ENCODE measurements at regions not wholly inside any gene's neighbourhood (a gene's known extent, or its start where the extent isn't known, plus 50 kb on each side); places are given as distances from the start of the nearest gene placed in this dataset.

DNA sequence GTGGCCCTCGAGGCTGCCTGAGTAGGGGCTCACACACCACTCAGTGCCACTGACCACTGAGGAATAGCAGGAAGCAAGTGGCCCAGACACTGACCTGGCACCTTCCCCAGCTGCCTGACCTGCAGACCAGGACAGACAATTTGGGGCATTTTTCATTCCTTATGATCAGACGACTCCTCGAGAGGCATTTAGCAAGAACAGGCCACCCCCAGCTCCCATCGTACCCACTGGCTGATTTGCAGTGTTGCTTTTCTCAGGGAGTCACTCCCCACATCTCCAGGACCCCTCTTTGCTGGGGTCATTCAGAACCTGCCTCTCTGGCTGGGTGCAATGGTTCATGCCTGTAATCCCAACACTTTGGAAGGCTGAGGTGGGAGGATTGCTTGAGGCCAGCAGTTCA, 185.7 kb downstream of the HAUS1 start:
- H3K9me3 ChIP-seq = no peaks in the 10 kb centered on the region
- H3K4me3 ChIP-seq (ENCODE audit: low read depth, low read length) = no peak overlapping the region
- H3K4me1 ChIP-seq = no peaks in the 10 kb centered on the region
- H3K36me3 ChIP-seq = no peaks in the 10 kb centered on the region
- no peak for DNase-seq
- TF ChIP-seq, protein P1, sequence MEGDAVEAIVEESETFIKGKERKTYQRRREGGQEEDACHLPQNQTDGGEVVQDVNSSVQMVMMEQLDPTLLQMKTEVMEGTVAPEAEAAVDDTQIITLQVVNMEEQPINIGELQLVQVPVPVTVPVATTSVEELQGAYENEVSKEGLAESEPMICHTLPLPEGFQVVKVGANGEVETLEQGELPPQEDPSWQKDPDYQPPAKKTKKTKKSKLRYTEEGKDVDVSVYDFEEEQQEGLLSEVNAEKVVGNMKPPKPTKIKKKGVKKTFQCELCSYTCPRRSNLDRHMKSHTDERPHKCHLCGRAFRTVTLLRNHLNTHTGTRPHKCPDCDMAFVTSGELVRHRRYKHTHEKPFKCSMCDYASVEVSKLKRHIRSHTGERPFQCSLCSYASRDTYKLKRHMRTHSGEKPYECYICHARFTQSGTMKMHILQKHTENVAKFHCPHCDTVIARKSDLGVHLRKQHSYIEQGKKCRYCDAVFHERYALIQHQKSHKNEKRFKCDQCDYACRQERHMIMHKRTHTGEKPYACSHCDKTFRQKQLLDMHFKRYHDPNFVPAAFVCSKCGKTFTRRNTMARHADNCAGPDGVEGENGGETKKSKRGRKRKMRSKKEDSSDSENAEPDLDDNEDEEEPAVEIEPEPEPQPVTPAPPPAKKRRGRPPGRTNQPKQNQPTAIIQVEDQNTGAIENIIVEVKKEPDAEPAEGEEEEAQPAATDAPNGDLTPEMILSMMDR (IDR thresholded peaks at IDR 0.05; ENCODE audit: low read depth, low read length) = no peak
- H3K27me3 ChIP-seq = no peaks in the 10 kb centered on the region

DNA sequence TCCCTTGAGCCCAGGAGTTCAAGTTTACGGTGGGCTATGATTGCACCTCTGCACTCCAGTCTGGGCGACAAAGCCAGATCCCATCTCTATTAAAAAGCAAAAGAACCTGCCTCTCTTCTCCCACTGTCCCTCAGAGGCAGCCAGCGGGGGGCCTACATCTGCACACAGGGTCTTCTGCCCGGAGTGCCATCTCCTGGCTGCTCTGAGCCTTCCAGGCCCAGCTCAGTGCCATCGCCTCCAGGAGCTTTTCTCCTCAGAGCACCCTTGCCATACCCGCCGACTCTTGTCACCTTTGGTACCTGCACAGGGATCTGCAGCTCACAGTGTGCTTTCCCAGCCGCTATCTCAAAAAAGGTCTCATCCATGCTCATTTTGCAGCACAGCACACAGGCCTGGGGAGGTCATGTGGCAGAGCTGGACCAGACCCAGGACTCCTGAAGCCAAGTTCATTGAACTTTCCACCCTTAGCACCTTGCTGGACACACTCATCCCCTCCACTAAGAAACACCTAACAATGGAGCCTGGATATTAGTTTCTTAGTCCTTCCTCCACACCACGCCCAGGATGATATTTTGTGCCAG, 186.3 kb downstream of the HAUS1 start:
- H3K9me3 ChIP-seq = no peaks in the 10 kb centered on the region
- no peaks in the 10 kb centered on the region for H3K36me3 ChIP-seq
- TF ChIP-seq, protein P1 (IDR thresholded peaks at IDR 0.05; ENCODE audit: low read depth, low read length) = no peak
- DNase-seq = no peak
- H3K27me3 ChIP-seq = no peaks in the 10 kb centered on the region
- no peaks in the 10 kb centered on the region for H3K4me1 ChIP-seq
- H3K4me3 ChIP-seq (ENCODE audit: low read depth, low read length) = no peak overlapping the region

DNA sequence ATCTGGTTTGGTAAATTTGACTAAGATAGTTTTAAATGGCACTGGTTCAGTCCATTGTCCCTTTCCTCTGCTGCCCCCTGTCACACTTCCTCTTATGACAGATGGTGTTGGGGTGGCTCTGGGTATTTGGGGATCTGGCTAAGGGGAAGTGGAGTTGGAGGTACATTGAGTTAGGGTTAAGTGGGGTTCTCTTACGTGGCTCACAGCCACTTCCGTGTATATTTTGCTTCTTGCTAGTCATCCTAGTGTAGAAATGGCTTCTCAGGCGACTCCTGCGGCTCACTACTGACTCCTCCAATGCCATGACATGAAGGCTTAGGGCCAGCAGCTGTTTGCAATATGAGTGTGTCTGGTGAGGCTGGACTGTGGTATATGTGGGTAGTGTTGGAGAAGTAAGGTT, 187.0 kb downstream of the HAUS1 start:
- Histone ChIP-seq H3K4me3 (ENCODE audit: low read depth, low read length) (no peak overlapping the region), H3K4me1 (no peaks in the 10 kb centered on the region), H3K9me3 (no peaks in the 10 kb centered on the region), H3K36me3 (no peaks in the 10 kb centered on the region), H3K27me3 (no peaks in the 10 kb centered on the region)
- no peak for DNase-seq
- TF ChIP-seq, protein P1 (IDR thresholded peaks at IDR 0.05; ENCODE audit: low read depth, low read length) = no peak

DNA sequence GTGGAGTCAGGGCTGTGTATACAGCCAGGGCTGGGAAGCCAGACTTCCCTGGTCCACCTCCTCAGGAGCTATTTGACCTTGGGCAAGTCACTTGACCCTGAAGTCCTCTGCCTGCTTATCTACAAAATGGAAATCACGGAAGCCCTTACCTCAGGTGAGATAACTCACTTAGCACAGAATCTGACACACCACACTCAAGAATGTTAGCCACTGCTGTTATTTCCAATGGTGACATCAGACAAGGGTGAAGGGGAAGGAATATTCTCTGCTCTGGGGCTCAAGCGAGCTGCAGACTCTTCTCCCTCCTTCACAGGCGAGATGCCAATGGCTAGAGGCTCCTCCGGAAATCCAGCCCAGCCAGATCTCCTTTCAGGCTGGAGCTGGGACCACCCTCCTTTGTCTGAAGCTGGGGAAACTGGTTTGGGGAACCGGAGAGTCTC, 189.6 kb downstream of the HAUS1 start:
- Histone ChIP-seq H3K4me1 (no peaks in the 10 kb centered on the region), H3K27me3 (no peaks in the 10 kb centered on the region), H3K9me3 (no peaks in the 10 kb centered on the region), H3K36me3 (no peaks in the 10 kb centered on the region), H3K4me3 (ENCODE audit: low read depth, low read length) (no peak overlapping the region)
- TF ChIP-seq, protein P1 (IDR thresholded peaks at IDR 0.05; ENCODE audit: low read depth, low read length) = no peak
- no peak for DNase-seq

GRCh38 chr18:46294318-46294717, 190.1 kb downstream of the HAUS1 start:
- Histone ChIP-seq H3K4me1 (no peaks in the 10 kb centered on the region), H3K9me3 (no peaks in the 10 kb centered on the region), H3K36me3 (no peaks in the 10 kb centered on the region), H3K4me3 (ENCODE audit: low read depth, low read length) (no peak overlapping the region), H3K27me3 (no peaks in the 10 kb centered on the region)
- TF ChIP-seq, protein P1 (IDR thresholded peaks at IDR 0.05; ENCODE audit: low read depth, low read length) = no peak
- DNase-seq = no peak

DNA sequence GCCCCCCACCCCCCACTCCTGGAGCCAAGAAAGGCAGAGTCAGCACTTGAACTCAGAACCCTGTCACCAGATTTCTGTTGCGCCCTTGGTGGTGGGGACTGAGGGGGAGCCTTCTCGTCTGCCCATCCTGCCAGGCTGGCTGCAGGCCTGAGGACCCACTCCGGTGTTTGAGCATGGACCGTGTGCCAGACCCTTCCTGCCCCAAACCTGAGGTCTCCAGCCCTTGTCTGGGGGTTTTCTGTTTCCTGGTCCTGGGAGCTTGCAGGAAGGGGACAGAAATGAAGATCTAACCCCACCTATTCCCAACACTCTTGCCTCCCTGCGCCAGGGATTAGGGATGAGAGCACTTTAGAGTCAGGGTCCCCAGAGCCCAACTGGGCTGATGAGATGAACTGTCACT, 190.6 kb downstream of the HAUS1 start:
- DNase-seq = no peak
- H3K36me3 ChIP-seq = no peaks in the 10 kb centered on the region
- TF ChIP-seq, protein P1 (IDR thresholded peaks at IDR 0.05; ENCODE audit: low read depth, low read length) = no peak
- no peaks in the 10 kb centered on the region for H3K9me3 ChIP-seq
- no peak overlapping the region for H3K4me3 ChIP-seq (ENCODE audit: low read depth, low read length)
- H3K4me1 ChIP-seq = no peaks in the 10 kb centered on the region
- H3K27me3 ChIP-seq = no peaks in the 10 kb centered on the region

Data from BE2C (cell line).